ENCODE measurements at regions not wholly inside any gene's neighbourhood (a gene's known extent, or its start where the extent isn't known, plus 50 kb on each side); places are given as distances from the start of the nearest gene placed in this dataset.

GRCh38 chr15:59953392-59953883, 50.7 kb upstream of the FOXB1 start:
- no peak overlapping the region for H3K9ac ChIP-seq (ENCODE audit: insufficient read depth, low read depth, low read length)
- CTCF ChIA-PET (ENCODE audit: low intra/inter-chr PET ratio, low total read pairs): no interaction called here
- DNase-seq (ENCODE audit: low spot score): no peak
- no peak for FAIRE-seq
- 13% methylated on average over 6 of the region's 8 CpGs for WGBS (ENCODE audit: low lambda C conversion rate)
- H3K36me3 ChIP-seq (replicated peaks in 1 of 2; ENCODE audit: control insufficient read depth in 1 of 2, insufficient read depth in 2 of 2, low read length in 2 of 2): no peaks in the 10 kb centered on the region
- H3K79me2 ChIP-seq (ENCODE audit: insufficient read depth, low read length): no peaks in the 10 kb centered on the region
- no peak for ATAC-seq
- in situ Hi-C loops (cut with HindIII; ENCODE audit: extremely low pct_ligation_motif_present, low pct_unique_long_range_greater_than_20kb) (no loop called here), intact Hi-C loops (cut with micrococcal nuclease; ENCODE audit: unreplicated experiment) (no loop called here)
- no peak overlapping the region for H3K4me3 ChIP-seq (replicated peaks in 1 of 3; ENCODE audit: insufficient read depth in 1 of 3, low read depth in 2 of 3, low read length in 3 of 3)
- no peak overlapping the region for H3K27ac ChIP-seq (ENCODE audit: extremely low read length, insufficient read depth, low read length)
- TF ChIP-seq ZNF580 (CRISPR knock-in tag; IDR thresholded peaks at IDR 0.05; ENCODE audit: borderline replicate concordance, low read depth) (no peak), ZNF441 (CRISPR knock-in tag; IDR thresholded peaks at IDR 0.05; ENCODE audit: borderline replicate concordance) (no peak), MYC (CRISPR knock-in tag; IDR thresholded peaks at IDR 0.05; ENCODE audit: borderline replicate concordance) (no peak), MIER3 (CRISPR knock-in tag; IDR thresholded peaks at IDR 0.05; ENCODE audit: borderline replicate concordance) (no peak), GABPA (IDR thresholded peaks at IDR 0.05; ENCODE audit: low read depth, low read length) (no peak), GABPA (CRISPR knock-in tag; IDR thresholded peaks at IDR 0.05; ENCODE audit: low read depth) (no peak)
- H3K27me3 ChIP-seq (ENCODE audit: control insufficient read depth in 1 of 2, insufficient read depth in 2 of 2, low read length in 2 of 2): no peaks in the 10 kb centered on the region
- BruUV-seq (replicated peaks): no TSS peak
- no peak overlapping the region for H2AFZ ChIP-seq (ENCODE audit: low read length)
- H3K9me3 ChIP-seq (ENCODE audit: low read length): no peaks in the 10 kb centered on the region
- H4K20me1 ChIP-seq (ENCODE audit: insufficient read depth, low read length): no peaks in the 10 kb centered on the region
- POLR2A ChIA-PET: no interaction called here
- no peak overlapping the region for H3K4me2 ChIP-seq (ENCODE audit: low read depth, low read length)
- H3K4me1 ChIP-seq (ENCODE audit: insufficient read depth, low read length): no peaks in the 10 kb centered on the region

GRCh38 chr15:59952960-59953359, 51.2 kb upstream of the FOXB1 start:
- no peak for ATAC-seq

More at GRCh38 chr15:59952960-59953359, 51.2 kb upstream of the FOXB1 start:
- no peak overlapping the region for H3K27ac ChIP-seq (ENCODE audit: extremely low read length, insufficient read depth, low read length)
- FAIRE-seq (no peak), DNase-seq (ENCODE audit: low spot score) (no peak)
- H3K4me1 ChIP-seq (ENCODE audit: insufficient read depth, low read length): no peaks in the 10 kb centered on the region
- H3K4me2 ChIP-seq (ENCODE audit: low read depth, low read length): no peak overlapping the region
- in situ Hi-C loops (cut with HindIII; ENCODE audit: extremely low pct_ligation_motif_present, low pct_unique_long_range_greater_than_20kb): no loop called here
- H4K20me1 ChIP-seq (ENCODE audit: insufficient read depth, low read length): no peaks in the 10 kb centered on the region
- intact Hi-C loops (cut with micrococcal nuclease; ENCODE audit: unreplicated experiment): no loop called here
- no peak overlapping the region for H2AFZ ChIP-seq (ENCODE audit: low read length)
- no peak overlapping the region for H3K4me3 ChIP-seq (replicated peaks in 1 of 3; ENCODE audit: insufficient read depth in 1 of 3, low read depth in 2 of 3, low read length in 3 of 3)
- TF ChIP-seq SMARCE1 (IDR thresholded peaks at IDR 0.05; ENCODE audit: borderline replicate concordance): no peak
- TF ChIP-seq ZNF333 (CRISPR knock-in tag; IDR thresholded peaks at IDR 0.05; ENCODE audit: borderline replicate concordance): no peak
- TF ChIP-seq YEATS4 (CRISPR knock-in tag; IDR thresholded peaks at IDR 0.05; ENCODE audit: borderline replicate concordance): no peak
- no peak for TF ChIP-seq PHB2 (IDR thresholded peaks at IDR 0.05; ENCODE audit: partially characterized antibody)
- TF ChIP-seq ZNF883 (CRISPR knock-in tag; IDR thresholded peaks at IDR 0.05; ENCODE audit: not compliant biosample characterization): no peak
- no peak for TF ChIP-seq ATF6 (CRISPR knock-in tag; conservative IDR thresholded peaks at IDR 0.05)
- TF ChIP-seq ZNF891 (CRISPR knock-in tag; IDR thresholded peaks at IDR 0.05): no peak
- no peak for TF ChIP-seq BRCA1 (CRISPR knock-in tag; IDR thresholded peaks at IDR 0.05)
- H3K9ac ChIP-seq (ENCODE audit: insufficient read depth, low read depth, low read length): no peak overlapping the region
- CTCF ChIA-PET (ENCODE audit: low intra/inter-chr PET ratio, low total read pairs): no interaction called here
- POLR2A ChIA-PET: no interaction called here
- no peaks in the 10 kb centered on the region for H3K9me3 ChIP-seq (ENCODE audit: low read length)
- no peaks in the 10 kb centered on the region for H3K36me3 ChIP-seq (replicated peaks in 1 of 2; ENCODE audit: control insufficient read depth in 1 of 2, insufficient read depth in 2 of 2, low read length in 2 of 2)
- BruUV-seq (replicated peaks): no TSS peak
- H3K27me3 ChIP-seq (ENCODE audit: control insufficient read depth in 1 of 2, insufficient read depth in 2 of 2, low read length in 2 of 2): no peaks in the 10 kb centered on the region
- no peaks in the 10 kb centered on the region for H3K79me2 ChIP-seq (ENCODE audit: insufficient read depth, low read length)
